ENCODE measurements at regions not wholly inside any gene's neighbourhood (a gene's known extent, or its start where the extent isn't known, plus 50 kb on each side); places are given as distances from the start of the nearest gene placed in this dataset.

- Histone ChIP-seq H3K9me2 (replicated peaks; ENCODE audit: low read length) (no peaks in the 10 kb centered on the region), H2AFZ (ENCODE audit: low read length) (no peak overlapping the region), H3K4me1 (ENCODE audit: insufficient read depth, low read length) (peaks cover 34% of the 10 kb centered on the region), H3K36me3 (ENCODE audit: low read depth, low read length) (no peaks in the 10 kb centered on the region), H4K20me1 (ENCODE audit: low read length) (no peaks in the 10 kb centered on the region), H3K27me3 (ENCODE audit: low read length) (no peaks in the 10 kb centered on the region), H3K4me2 (ENCODE audit: low read length) (0 out of 2 replicates have a peak overlapping the region, but pooled peaks have one; percentile 9), H3K9ac (ENCODE audit: low read length) (no peak overlapping the region; the same call in 1 of the 2 replicates), H3K4me3 (ENCODE audit: low read length) (no peak overlapping the region), H3K9me3 (ENCODE audit: low read length) (no peaks in the 10 kb centered on the region), H3K27ac (ENCODE audit: low read length) (peak overlapping the region; percentile 53), H3K79me2 (ENCODE audit: low read length) (no peaks in the 10 kb centered on the region), H3F3A (ENCODE audit: low read length, unreplicated experiment) (no peaks in the 10 kb centered on the region)
- ATAC-seq, result peak; percentile 73
- TF ChIP-seq EZH2 (IDR thresholded peaks at IDR 0.05; ENCODE audit: low read length, unreplicated experiment), result no peak
- TF ChIP-seq, protein P1, sequence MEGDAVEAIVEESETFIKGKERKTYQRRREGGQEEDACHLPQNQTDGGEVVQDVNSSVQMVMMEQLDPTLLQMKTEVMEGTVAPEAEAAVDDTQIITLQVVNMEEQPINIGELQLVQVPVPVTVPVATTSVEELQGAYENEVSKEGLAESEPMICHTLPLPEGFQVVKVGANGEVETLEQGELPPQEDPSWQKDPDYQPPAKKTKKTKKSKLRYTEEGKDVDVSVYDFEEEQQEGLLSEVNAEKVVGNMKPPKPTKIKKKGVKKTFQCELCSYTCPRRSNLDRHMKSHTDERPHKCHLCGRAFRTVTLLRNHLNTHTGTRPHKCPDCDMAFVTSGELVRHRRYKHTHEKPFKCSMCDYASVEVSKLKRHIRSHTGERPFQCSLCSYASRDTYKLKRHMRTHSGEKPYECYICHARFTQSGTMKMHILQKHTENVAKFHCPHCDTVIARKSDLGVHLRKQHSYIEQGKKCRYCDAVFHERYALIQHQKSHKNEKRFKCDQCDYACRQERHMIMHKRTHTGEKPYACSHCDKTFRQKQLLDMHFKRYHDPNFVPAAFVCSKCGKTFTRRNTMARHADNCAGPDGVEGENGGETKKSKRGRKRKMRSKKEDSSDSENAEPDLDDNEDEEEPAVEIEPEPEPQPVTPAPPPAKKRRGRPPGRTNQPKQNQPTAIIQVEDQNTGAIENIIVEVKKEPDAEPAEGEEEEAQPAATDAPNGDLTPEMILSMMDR (conservative IDR thresholded peaks at IDR 0.05; ENCODE audit: low read depth, low read length), result no peak
- TF ChIP-seq EZH2phosphoT487 (IDR thresholded peaks at IDR 0.05; ENCODE audit: borderline replicate concordance, low read length), result no peak
- ChIA-PET POLR2A (ENCODE audit: unreplicated experiment) (interaction anchor here (0.6 kb wide), 1 partner anchor 118 kb away, joined by 3 read pairs; no protein-coding TSS in a partner anchor), CTCF (no interaction called here)
- no TSS peak for BruUV-seq (replicated peaks)
- peak; percentile 73 for DNase-seq
- intact Hi-C loops (cut with micrococcal nuclease), result loop anchor here (1.0 to 10.0 kb wide), 5 partner anchors 42 to 655 kb away; partner anchors contain the start of gene SEMA3A
Observed at GRCh38 chr7:84370114-84370513, 175.5 kb upstream of the SEMA3A start.

DNA sequence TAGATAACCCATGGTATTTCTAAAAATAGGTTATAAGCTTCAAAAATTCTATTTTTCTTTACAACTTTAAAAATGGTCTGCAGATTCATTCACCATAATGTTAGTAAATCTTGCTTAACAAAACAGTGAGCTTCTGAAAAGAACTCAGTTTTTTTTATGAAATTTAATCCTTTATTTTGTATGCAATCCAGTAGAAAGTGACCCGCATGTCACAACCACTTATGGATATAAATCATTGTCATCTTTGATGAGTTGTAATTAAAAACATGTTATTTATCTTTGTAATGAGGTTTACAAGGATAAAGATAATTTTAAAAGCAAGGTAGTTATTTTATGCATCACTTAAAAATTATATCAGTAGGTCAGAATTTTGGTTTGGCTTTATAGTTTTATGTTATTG is 173.5 kb upstream of the SEMA3A start:
- Histone ChIP-seq H3K79me2 (ENCODE audit: low read length) (no peaks in the 10 kb centered on the region), H3F3A (ENCODE audit: low read length, unreplicated experiment) (no peaks in the 10 kb centered on the region), H3K4me1 (ENCODE audit: insufficient read depth, low read length) (peaks cover 43% of the 10 kb centered on the region), H3K9me3 (ENCODE audit: low read length) (no peaks in the 10 kb centered on the region), H3K4me2 (ENCODE audit: low read length) (no peak overlapping the region), H3K9ac (ENCODE audit: low read length) (no peak overlapping the region), H2AFZ (ENCODE audit: low read length) (no peak overlapping the region), H3K4me3 (ENCODE audit: low read length) (no peak overlapping the region), H4K20me1 (ENCODE audit: low read length) (no peaks in the 10 kb centered on the region), H3K9me2 (replicated peaks; ENCODE audit: low read length) (no peaks in the 10 kb centered on the region), H3K36me3 (ENCODE audit: low read depth, low read length) (no peaks in the 10 kb centered on the region), H3K27ac (ENCODE audit: low read length) (no peak overlapping the region), H3K27me3 (ENCODE audit: low read length) (no peaks in the 10 kb centered on the region)
- ChIA-PET CTCF (no interaction called here), POLR2A (ENCODE audit: unreplicated experiment) (no interaction called here)
- no TSS peak for BruUV-seq (replicated peaks)
- intact Hi-C loops (cut with micrococcal nuclease), result loop anchor here (10.0 kb wide), 1 partner anchor 157 kb away; no protein-coding TSS in a partner anchor
- DNase-seq, result no peak
- ATAC-seq, result no peak
- TF ChIP-seq, protein P1 (conservative IDR thresholded peaks at IDR 0.05; ENCODE audit: low read depth, low read length), result no peak
- TF ChIP-seq EZH2 (IDR thresholded peaks at IDR 0.05; ENCODE audit: low read length, unreplicated experiment) (no peak), EZH2phosphoT487 (IDR thresholded peaks at IDR 0.05; ENCODE audit: borderline replicate concordance, low read length) (no peak)

- TF ChIP-seq, protein P1 (conservative IDR thresholded peaks at IDR 0.05; ENCODE audit: low read depth, low read length), result no peak
- TF ChIP-seq EZH2phosphoT487 (IDR thresholded peaks at IDR 0.05; ENCODE audit: borderline replicate concordance, low read length), result no peak
- no peak for TF ChIP-seq EZH2 (IDR thresholded peaks at IDR 0.05; ENCODE audit: low read length, unreplicated experiment)
- no peaks in the 10 kb centered on the region for H4K20me1 ChIP-seq (ENCODE audit: low read length)
- POLR2A ChIA-PET (ENCODE audit: unreplicated experiment), result interaction anchor here (0.7 kb wide), 1 partner anchor 10 kb away, joined by 4 read pairs; no protein-coding TSS in a partner anchor
- H3K9me3 ChIP-seq (ENCODE audit: low read length), result no peaks in the 10 kb centered on the region
- H3K36me3 ChIP-seq (ENCODE audit: low read depth, low read length), result no peaks in the 10 kb centered on the region
- H3K27me3 ChIP-seq (ENCODE audit: low read length), result no peaks in the 10 kb centered on the region
- peaks cover 18% of the 10 kb centered on the region for H3K4me1 ChIP-seq (ENCODE audit: insufficient read depth, low read length)
- DNase-seq (peak; percentile 23), ATAC-seq (peak; percentile 31)
- no peak overlapping the region for H3K27ac ChIP-seq (ENCODE audit: low read length)
- H3F3A ChIP-seq (ENCODE audit: low read length, unreplicated experiment), result no peaks in the 10 kb centered on the region
- CTCF ChIA-PET, result no interaction called here
- no peak overlapping the region for H3K9ac ChIP-seq (ENCODE audit: low read length)
- no peaks in the 10 kb centered on the region for H3K9me2 ChIP-seq (replicated peaks; ENCODE audit: low read length)
- no TSS peak for BruUV-seq (replicated peaks)
- no peak overlapping the region for H3K4me3 ChIP-seq (ENCODE audit: low read length)
- H3K4me2 ChIP-seq (ENCODE audit: low read length), result peak overlapping the region; percentile 27; the same call in 1 of the 2 replicates
- no peak overlapping the region for H2AFZ ChIP-seq (ENCODE audit: low read length)
- H3K79me2 ChIP-seq (ENCODE audit: low read length), result no peaks in the 10 kb centered on the region
- intact Hi-C loops (cut with micrococcal nuclease), result loop anchor here (10.0 kb wide), 1 partner anchor 160 kb away; no protein-coding TSS in a partner anchor
Observed at GRCh38 chr7:84364708-84365107, 170.1 kb upstream of the SEMA3A start.

All from PC-3 (cell line).